ENCODE measurements at regions not wholly inside any gene's neighbourhood (a gene's known extent, or its start where the extent isn't known, plus 50 kb on each side); places are given as distances from the start of the nearest gene placed in this dataset.
"Not testable (repeated sequence)": the region's sequence is repeated elsewhere in the genome, so short reads cannot be mapped to it uniquely, and the experiment has no call there.

DNA sequence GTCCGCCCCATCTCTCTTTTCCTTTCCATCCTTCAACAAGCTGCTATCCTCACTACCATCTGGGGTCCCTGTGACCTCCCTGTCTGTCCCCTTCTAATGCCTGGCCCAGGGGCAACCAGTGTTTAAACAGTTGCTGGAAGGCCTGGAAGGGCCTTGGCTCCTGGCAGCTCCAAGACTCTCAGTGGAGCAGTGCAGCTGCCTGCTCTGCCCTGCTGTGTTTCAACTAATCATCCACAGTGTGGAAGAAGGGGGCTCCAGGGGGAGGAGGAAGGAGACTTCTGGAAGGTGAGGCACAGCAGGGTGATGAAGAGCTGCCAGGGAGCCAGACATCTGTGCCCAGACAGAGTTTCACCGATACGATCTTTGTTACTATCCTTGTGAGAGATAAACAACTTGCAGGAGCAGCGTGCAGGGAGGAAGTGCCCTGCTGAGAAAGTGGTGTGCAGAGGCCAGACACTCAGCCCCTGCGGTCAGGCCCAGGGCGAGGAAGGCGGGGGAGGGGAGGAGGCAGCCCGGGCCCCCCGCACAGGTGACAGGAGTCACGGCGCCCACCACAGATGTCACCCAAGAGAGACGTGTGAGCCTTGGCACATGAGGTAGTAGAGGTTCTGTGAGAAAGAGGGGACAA is 1061.8 kb downstream of the BCL11B start:
- Histone ChIP-seq H3K9me3 (ENCODE audit: low read depth) (no peaks in the 10 kb centered on the region), H3K27ac (no peak overlapping the region), H3K4me2 (ENCODE audit: unreplicated experiment) (no peak overlapping the region), H3K9ac (no peak overlapping the region), H3K4me1 (ENCODE audit: insufficient read depth) (no peaks in the 10 kb centered on the region), H4K20me1 (ENCODE audit: insufficient read depth) (no peaks in the 10 kb centered on the region), H3K36me3 (ENCODE audit: low read depth) (no peaks in the 10 kb centered on the region), H3K79me2 (ENCODE audit: insufficient read depth) (no peaks in the 10 kb centered on the region), H3K9me2 (ENCODE audit: insufficient read depth) (no peaks in the 10 kb centered on the region), H3F3A (ENCODE audit: insufficient read depth) (no peaks in the 10 kb centered on the region), H3K27me3 (replicated peaks; ENCODE audit: insufficient read depth) (no peaks in the 10 kb centered on the region), H2AFZ (no peak overlapping the region), H3K4me3 (no peak overlapping the region)
- DNase-seq = no peak
- TF ChIP-seq EZH2 (IDR thresholded peaks at IDR 0.05; ENCODE audit: insufficient read depth, poor library complexity, severe bottlenecking) (no peak), EZH2phosphoT487 (IDR thresholded peaks at IDR 0.05; ENCODE audit: insufficient read depth, low read depth) (no peak)
- 41 to 42% methylated on average over 11 to 12 of the region's 12 CpGs for WGBS, 2 experiments (ENCODE audit: low coverage in 1 of 2, low lambda C conversion rate in 2 of 2, missing lambda C conversion rate in 2 of 2)
- in situ Hi-C loops (cut with MboI) = no loop called here

DNA sequence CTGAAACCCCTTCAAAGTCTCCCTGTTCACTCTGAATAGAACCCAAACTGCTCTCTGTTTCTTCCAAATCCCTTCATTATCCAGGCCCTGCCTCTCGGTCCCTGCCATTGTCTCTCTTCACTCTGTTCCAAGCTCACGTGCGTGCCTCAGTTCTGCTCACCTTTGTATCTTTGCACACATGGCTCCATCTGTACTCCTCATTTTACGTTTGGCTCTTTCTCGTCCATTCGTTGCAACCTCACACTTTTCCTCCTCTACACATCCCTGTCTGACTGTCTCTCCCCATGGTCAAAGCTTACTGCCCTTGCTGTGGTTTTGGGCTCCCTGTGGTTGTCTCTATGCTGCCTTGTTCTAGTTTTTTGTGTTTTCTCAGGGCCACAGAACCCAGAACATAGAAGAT is 1054.5 kb downstream of the BCL11B start:
- in situ Hi-C loops (cut with MboI) = no loop called here
- Histone ChIP-seq H3K79me2 (ENCODE audit: insufficient read depth) (no peaks in the 10 kb centered on the region), H3K36me3 (ENCODE audit: low read depth) (no peaks in the 10 kb centered on the region), H2AFZ (no peak overlapping the region), H3K27me3 (replicated peaks; ENCODE audit: insufficient read depth) (no peaks in the 10 kb centered on the region), H3K4me2 (ENCODE audit: unreplicated experiment) (no peak overlapping the region), H3K4me3 (no peak overlapping the region), H3K4me1 (ENCODE audit: insufficient read depth) (no peaks in the 10 kb centered on the region), H3K9me2 (ENCODE audit: insufficient read depth) (no peaks in the 10 kb centered on the region), H3K9ac (no peak overlapping the region), H3F3A (ENCODE audit: insufficient read depth) (no peaks in the 10 kb centered on the region), H3K9me3 (ENCODE audit: low read depth) (no peaks in the 10 kb centered on the region), H3K27ac (no peak overlapping the region), H4K20me1 (ENCODE audit: insufficient read depth) (no peaks in the 10 kb centered on the region)
- DNase-seq = no peak
- TF ChIP-seq EZH2phosphoT487 (IDR thresholded peaks at IDR 0.05; ENCODE audit: insufficient read depth, low read depth) = no peak
- TF ChIP-seq EZH2 (IDR thresholded peaks at IDR 0.05; ENCODE audit: insufficient read depth, poor library complexity, severe bottlenecking) = no peak
- 54% methylated on average over 6 of the region's 6 CpGs for WGBS, 2 experiments (ENCODE audit: low coverage in 1 of 2, low lambda C conversion rate in 2 of 2, missing lambda C conversion rate in 2 of 2)

DNA sequence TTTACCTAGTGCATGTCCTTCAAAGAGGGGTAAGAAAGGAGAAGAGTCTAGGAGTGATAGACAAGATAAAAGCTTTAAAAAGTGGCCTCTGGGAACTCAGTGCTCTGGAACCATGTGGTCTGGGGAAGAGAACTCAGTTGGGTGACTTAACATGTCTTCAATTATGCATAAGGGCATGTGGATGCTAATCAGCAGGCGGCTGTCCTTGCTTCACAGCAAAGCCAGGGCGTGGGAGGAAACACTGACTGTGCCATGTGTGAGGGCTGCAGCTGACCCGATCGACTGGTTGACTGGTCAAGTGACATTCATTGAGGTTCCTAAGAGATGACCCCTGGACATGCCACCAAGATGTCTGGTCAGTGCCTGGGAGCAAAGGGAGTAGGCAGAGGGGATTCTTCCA is 1053.8 kb downstream of the BCL11B start:
- no peaks in the 10 kb centered on the region for H4K20me1 ChIP-seq (ENCODE audit: insufficient read depth)
- H3K27ac ChIP-seq = no peak overlapping the region
- WGBS, 2 experiments (ENCODE audit: low coverage in 1 of 2, low lambda C conversion rate in 2 of 2, missing lambda C conversion rate in 2 of 2) = 32 to 33% methylated on average over 4 of the region's 4 CpGs
- no peak overlapping the region for H3K4me2 ChIP-seq (ENCODE audit: unreplicated experiment)
- TF ChIP-seq EZH2phosphoT487 (IDR thresholded peaks at IDR 0.05; ENCODE audit: insufficient read depth, low read depth) (no peak), EZH2 (IDR thresholded peaks at IDR 0.05; ENCODE audit: insufficient read depth, poor library complexity, severe bottlenecking) (no peak)
- no peaks in the 10 kb centered on the region for H3K79me2 ChIP-seq (ENCODE audit: insufficient read depth)
- H3K9me3 ChIP-seq (ENCODE audit: low read depth) = no peaks in the 10 kb centered on the region
- H3K27me3 ChIP-seq (replicated peaks; ENCODE audit: insufficient read depth) = no peaks in the 10 kb centered on the region
- in situ Hi-C loops (cut with MboI) = no loop called here
- no peaks in the 10 kb centered on the region for H3K9me2 ChIP-seq (ENCODE audit: insufficient read depth)
- no peak overlapping the region for H3K9ac ChIP-seq
- no peaks in the 10 kb centered on the region for H3F3A ChIP-seq (ENCODE audit: insufficient read depth)
- no peak overlapping the region for H2AFZ ChIP-seq
- H3K36me3 ChIP-seq (ENCODE audit: low read depth) = no peaks in the 10 kb centered on the region
- H3K4me1 ChIP-seq (ENCODE audit: insufficient read depth) = no peaks in the 10 kb centered on the region
- no peak overlapping the region for H3K4me3 ChIP-seq
- no peak for DNase-seq

DNA sequence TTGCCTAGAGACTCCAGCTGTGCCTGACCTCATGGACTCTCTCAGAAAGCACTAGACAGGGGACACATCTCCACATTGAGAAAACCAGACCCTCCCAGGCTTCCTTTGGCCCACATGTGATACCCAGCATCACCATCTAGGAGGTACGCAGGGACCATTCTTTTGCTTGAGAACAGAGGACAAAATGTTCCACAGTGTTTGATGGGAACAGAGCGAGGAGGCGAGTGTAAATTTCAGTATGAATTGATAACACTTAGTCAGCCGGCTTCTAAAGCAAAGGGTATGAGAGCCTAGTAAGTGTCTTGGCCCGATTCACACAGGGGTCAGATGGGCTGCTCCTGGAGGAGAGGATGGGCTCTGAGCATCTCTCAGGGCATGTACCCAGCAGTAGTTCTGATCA is 1052.4 kb downstream of the BCL11B start:
- no peaks in the 10 kb centered on the region for H3K4me1 ChIP-seq (ENCODE audit: insufficient read depth)
- H3K27ac ChIP-seq = no peak overlapping the region
- H4K20me1 ChIP-seq (ENCODE audit: insufficient read depth) = no peaks in the 10 kb centered on the region
- in situ Hi-C loops (cut with MboI) = no loop called here
- DNase-seq = no peak
- H3K9me3 ChIP-seq (ENCODE audit: low read depth) = no peaks in the 10 kb centered on the region
- no peaks in the 10 kb centered on the region for H3K36me3 ChIP-seq (ENCODE audit: low read depth)
- no peak overlapping the region for H3K9ac ChIP-seq
- no peak overlapping the region for H2AFZ ChIP-seq
- H3K4me2 ChIP-seq (ENCODE audit: unreplicated experiment) = no peak overlapping the region
- no peaks in the 10 kb centered on the region for H3K9me2 ChIP-seq (ENCODE audit: insufficient read depth)
- no peak for TF ChIP-seq EZH2phosphoT487 (IDR thresholded peaks at IDR 0.05; ENCODE audit: insufficient read depth, low read depth)
- no peak for TF ChIP-seq EZH2 (IDR thresholded peaks at IDR 0.05; ENCODE audit: insufficient read depth, poor library complexity, severe bottlenecking)
- H3K27me3 ChIP-seq (replicated peaks; ENCODE audit: insufficient read depth) = no peaks in the 10 kb centered on the region
- H3K4me3 ChIP-seq = no peak overlapping the region
- no peaks in the 10 kb centered on the region for H3F3A ChIP-seq (ENCODE audit: insufficient read depth)
- H3K79me2 ChIP-seq (ENCODE audit: insufficient read depth) = no peaks in the 10 kb centered on the region
- WGBS, 2 experiments (ENCODE audit: low coverage in 1 of 2, low lambda C conversion rate in 2 of 2, missing lambda C conversion rate in 2 of 2) = 55 to 59% methylated on average over 5 of the region's 5 CpGs

DNA sequence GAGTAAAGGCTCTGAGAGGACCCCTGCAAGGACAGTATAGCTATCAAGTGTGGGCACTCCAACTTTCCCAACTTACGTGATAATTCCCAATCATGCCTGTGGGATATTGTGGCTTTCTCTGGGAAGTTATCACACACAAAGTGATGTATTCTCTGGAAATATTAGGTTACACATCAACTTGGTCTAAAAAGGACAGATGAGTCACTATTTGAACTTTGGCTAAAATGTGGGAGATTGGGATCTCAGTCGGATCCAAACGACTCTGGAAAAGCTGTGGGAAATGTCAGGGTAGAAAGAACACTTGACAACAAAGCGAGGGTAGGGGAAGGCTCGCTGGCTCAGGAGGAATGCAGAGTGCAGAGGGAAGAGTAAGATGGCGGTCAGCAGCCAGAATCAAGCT is 1048.9 kb downstream of the BCL11B start:
- Histone ChIP-seq H3K9me2 (ENCODE audit: insufficient read depth) (no peaks in the 10 kb centered on the region), H3K4me3 (no peak overlapping the region), H3K4me2 (ENCODE audit: unreplicated experiment) (no peak overlapping the region), H2AFZ (no peak overlapping the region), H3K4me1 (ENCODE audit: insufficient read depth) (no peaks in the 10 kb centered on the region), H3K27ac (no peak overlapping the region), H3K9ac (no peak overlapping the region), H3K27me3 (replicated peaks; ENCODE audit: insufficient read depth) (no peaks in the 10 kb centered on the region), H3K9me3 (ENCODE audit: low read depth) (no peaks in the 10 kb centered on the region), H3K79me2 (ENCODE audit: insufficient read depth) (no peaks in the 10 kb centered on the region), H3F3A (ENCODE audit: insufficient read depth) (no peaks in the 10 kb centered on the region), H4K20me1 (ENCODE audit: insufficient read depth) (no peaks in the 10 kb centered on the region), H3K36me3 (ENCODE audit: low read depth) (no peaks in the 10 kb centered on the region)
- no peak for DNase-seq
- no peak for TF ChIP-seq EZH2 (IDR thresholded peaks at IDR 0.05; ENCODE audit: insufficient read depth, poor library complexity, severe bottlenecking)
- TF ChIP-seq EZH2phosphoT487 (IDR thresholded peaks at IDR 0.05; ENCODE audit: insufficient read depth, low read depth) = no peak
- in situ Hi-C loops (cut with MboI) = no loop called here
- WGBS, 2 experiments (ENCODE audit: low coverage in 1 of 2, low lambda C conversion rate in 2 of 2, missing lambda C conversion rate in 2 of 2) = 38 to 43% methylated on average over 6 of the region's 6 CpGs

DNA sequence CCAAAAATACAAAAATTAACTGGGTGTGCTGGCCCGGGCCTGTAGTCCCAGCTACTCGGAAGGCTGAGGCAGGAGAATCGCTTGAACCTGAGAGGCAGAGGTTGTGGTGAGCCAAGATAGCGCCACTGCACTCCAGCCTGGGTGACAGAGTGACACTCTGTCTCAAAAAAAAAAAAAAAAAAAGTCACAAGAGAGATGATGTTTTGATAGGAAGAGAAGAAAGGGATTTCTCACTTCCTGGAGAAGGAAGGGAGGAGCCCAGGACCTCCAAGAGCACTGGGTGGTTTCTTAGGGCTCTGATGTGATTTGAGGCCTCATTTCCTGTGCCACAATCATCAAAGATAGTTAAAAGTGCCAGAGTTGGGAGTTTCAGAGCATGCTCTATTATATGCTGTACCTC is 1048.3 kb downstream of the BCL11B start:
- in situ Hi-C loops (cut with MboI); DNase-seq: not testable (repeated sequence)

More for the DNA sequence above, 1048.3 kb downstream of the BCL11B start:
- not testable (repeated sequence) for H4K20me1 ChIP-seq (ENCODE audit: insufficient read depth); H3K27me3 ChIP-seq (replicated peaks; ENCODE audit: insufficient read depth); H3K4me1 ChIP-seq (ENCODE audit: insufficient read depth); H3K9me2 ChIP-seq (ENCODE audit: insufficient read depth); H3K4me3 ChIP-seq; H3K9ac ChIP-seq; H3F3A ChIP-seq (ENCODE audit: insufficient read depth); H3K36me3 ChIP-seq (ENCODE audit: low read depth); H3K9me3 ChIP-seq (ENCODE audit: low read depth); H3K4me2 ChIP-seq (ENCODE audit: unreplicated experiment); H3K79me2 ChIP-seq (ENCODE audit: insufficient read depth); H3K27ac ChIP-seq; H2AFZ ChIP-seq
- 41 to 52% methylated on average over 4 of the region's 4 CpGs for WGBS, 2 experiments (ENCODE audit: low coverage in 1 of 2, low lambda C conversion rate in 2 of 2, missing lambda C conversion rate in 2 of 2)

All from GM23248 (cell line).